Uterus (tissue), 3 donors: ENCODE measurements at regions not wholly inside any gene's neighbourhood (a gene's known extent, or its start where the extent isn't known, plus 50 kb on each side); places are given as distances from the start of the nearest gene placed in this dataset.

Experiments used
- DNase-seq, 2 donors: peaks; one replicate each; pipeline ENCODE4 v3.0.0-alpha.2; 2019 to 2020
- H3K27ac ChIP-seq, 2 donors: fragments of 200-600 bp; sonication (generic); 1 replicate in 1 of 2; 2 replicates in 1 of 2; pipeline ENCODE4 v1.5.1; 2016 to 2018
- H3K27me3 ChIP-seq, 2 donors: fragments of 200-600 bp; sonication (generic); one replicate each; pipeline ENCODE4 v1.5.1; 2018 to 2019; ENCODE audit warnings: control low read depth in 1 of 2
- H3K36me3 ChIP-seq, 2 donors: fragments of 200-600 bp; sonication (generic); one replicate each; pipeline ENCODE4 v1.5.1; 2019; ENCODE audit warnings: control low read depth in 1 of 2
- H3K4me1 ChIP-seq, 2 donors: fragments of 200-600 bp; sonication (generic); one replicate each; pipeline ENCODE4 v1.5.1; 2018 to 2019; ENCODE audit warnings: control low read depth in 1 of 2
- H3K4me3 ChIP-seq, 2 donors: fragments of 200-600 bp; sonication (generic); 1 replicate in 1 of 2; 2 replicates in 1 of 2; pipeline ENCODE4 v1.5.1; 2018 to 2019; ENCODE audit warnings: mild to moderate bottlenecking in 1 of 2
- H3K9me3 ChIP-seq, 2 donors: fragments of 200-600 bp; sonication (generic); one replicate each; pipeline ENCODE4 v1.5.1; 2019; ENCODE audit warnings: control low read depth in 1 of 2
- CTCF ChIP-seq, 4 experiments: fragments of 200-600 bp in 2 of 4; fragments of 450-650 bp in 2 of 4; sonication (generic) in 2 of 4; IDR thresholded peaks; one replicate each; pipeline ENCODE4 v1.5.1; 2016 to 2019; ENCODE audit warnings: antibody characterized with exemption in 4 of 4, mild to moderate bottlenecking in 2 of 4, moderate library complexity in 1 of 4
- POLR2A ChIP-seq, 2 donors: fragments of 450-650 bp; IDR thresholded peaks; one replicate each; pipeline ENCODE4 v1.6.1; 2016; ENCODE audit warnings: antibody characterized with exemption in 2 of 2, mild to moderate bottlenecking in 1 of 2, moderate library complexity in 1 of 2
- intact Hi-C: fragments of 100-400 bp; cut with DNase I; formaldehyde crosslinking; loops from one replicate; pipeline ENCODE4 v1.15.1; 2023; ENCODE audit warnings: low total_unique reads
- donor health status: DM: yes; HTN: yes; CAD: no.

- H3K36me3 ChIP-seq: no peaks in the 10 kb centered on the region
- H3K27me3 ChIP-seq: no peaks in the 10 kb centered on the region
- intact Hi-C loops: no loop called here
- no peaks in the 10 kb centered on the region for H3K9me3 ChIP-seq
- DNase-seq: no peak
- no peak overlapping the region for H3K27ac ChIP-seq
- TF ChIP-seq POLR2A (IDR thresholded peaks at IDR 0.05) (no peak), CTCF (IDR thresholded peaks at IDR 0.05) (no peak)
- H3K4me3 ChIP-seq: no peak overlapping the region
- H3K4me1 ChIP-seq: no peaks in the 10 kb centered on the region
Measured at GRCh38 chr14:97298331-97298730, 501.1 kb downstream of the VRK1 start.

DNA sequence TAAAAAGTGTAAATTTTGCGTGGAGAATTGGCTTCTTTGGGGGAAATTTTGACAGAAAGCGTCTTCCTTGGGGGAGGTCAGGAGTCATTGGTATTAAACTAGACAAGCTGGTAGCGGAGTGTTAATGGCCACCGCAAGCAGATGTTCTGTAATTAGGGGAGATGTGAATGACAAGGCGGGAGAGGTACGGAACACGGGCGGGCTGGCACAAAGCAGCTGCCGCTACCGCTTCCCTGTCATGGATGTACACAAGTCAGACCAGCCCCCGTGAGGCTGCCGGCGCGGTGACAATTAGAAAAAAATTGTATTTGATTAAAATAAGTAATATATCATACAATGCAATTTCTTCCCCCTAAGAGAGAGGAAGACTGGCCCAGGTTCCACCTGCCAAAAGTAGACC is 501.6 kb downstream of the VRK1 start:
- TF ChIP-seq POLR2A (IDR thresholded peaks at IDR 0.05) (no peak), CTCF (IDR thresholded peaks at IDR 0.05) (no peak)
- no peaks in the 10 kb centered on the region for H3K27me3 ChIP-seq
- intact Hi-C loops: no loop called here

GRCh38 chr14:97299661-97300060 is 502.5 kb downstream of the VRK1 start:
- no peaks in the 10 kb centered on the region for H3K27me3 ChIP-seq
- no peak overlapping the region for H3K4me3 ChIP-seq
- H3K9me3 ChIP-seq: no peaks in the 10 kb centered on the region
- H3K4me1 ChIP-seq: no peaks in the 10 kb centered on the region
- no peak for DNase-seq
- H3K36me3 ChIP-seq: no peaks in the 10 kb centered on the region
- no peak overlapping the region for H3K27ac ChIP-seq
- intact Hi-C loops: no loop called here
- no peak for TF ChIP-seq POLR2A (IDR thresholded peaks at IDR 0.05)
- TF ChIP-seq CTCF (IDR thresholded peaks at IDR 0.05): no peak

More for the DNA sequence above, 501.6 kb downstream of the VRK1 start:
- no peak for DNase-seq
- Histone ChIP-seq H3K36me3 (no peaks in the 10 kb centered on the region), H3K4me3 (no peak overlapping the region), H3K27ac (no peak overlapping the region), H3K9me3 (no peaks in the 10 kb centered on the region), H3K4me1 (no peaks in the 10 kb centered on the region)

DNA sequence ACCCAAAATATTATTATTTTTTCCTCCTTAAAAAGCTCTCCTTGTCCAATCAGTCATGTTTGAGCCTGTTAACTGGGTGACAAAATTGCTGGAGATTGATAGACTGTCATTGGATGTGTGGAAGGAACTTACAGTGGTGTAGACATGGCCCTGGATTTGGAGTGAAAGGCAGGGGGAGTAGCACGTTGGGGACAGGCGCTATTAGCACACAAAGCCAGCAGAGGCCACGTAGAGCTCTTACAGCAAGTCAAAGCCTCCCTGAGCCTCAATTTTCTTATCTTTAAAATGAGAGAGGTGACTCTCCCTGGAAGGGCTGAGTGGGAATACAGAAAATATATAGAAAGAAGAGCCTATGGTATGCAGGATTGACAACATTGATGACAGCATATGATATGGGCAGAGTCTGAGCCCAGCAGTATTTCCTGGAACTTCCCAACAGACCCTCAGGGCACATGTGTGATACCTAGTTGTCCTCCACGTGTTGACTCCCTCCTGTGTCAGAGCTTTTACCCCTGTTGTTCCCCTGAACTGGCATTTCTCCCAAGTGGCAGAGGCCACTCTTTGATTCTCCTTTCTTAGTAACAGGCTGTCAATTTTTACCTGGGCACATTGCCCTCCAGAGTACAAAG is 504.9 kb downstream of the VRK1 start:
- intact Hi-C loops: no loop called here
- TF ChIP-seq POLR2A (IDR thresholded peaks at IDR 0.05): no peak
- no peak for TF ChIP-seq CTCF (IDR thresholded peaks at IDR 0.05)
- Histone ChIP-seq H3K4me3 (no peak overlapping the region), H3K36me3 (no peaks in the 10 kb centered on the region), H3K27ac (no peak overlapping the region), H3K4me1 (no peaks in the 10 kb centered on the region), H3K9me3 (no peaks in the 10 kb centered on the region), H3K27me3 (no peaks in the 10 kb centered on the region)
- no peak for DNase-seq

GRCh38 chr14:97306133-97306759 is 509.1 kb downstream of the VRK1 start:
- H3K9me3 ChIP-seq: no peaks in the 10 kb centered on the region
- TF ChIP-seq POLR2A (IDR thresholded peaks at IDR 0.05): no peak
- no peak for TF ChIP-seq CTCF (IDR thresholded peaks at IDR 0.05)
- intact Hi-C loops: no loop called here
- H3K4me3 ChIP-seq: no peak overlapping the region
- DNase-seq: no peak
- H3K27me3 ChIP-seq: no peaks in the 10 kb centered on the region
- no peaks in the 10 kb centered on the region for H3K36me3 ChIP-seq
- no peaks in the 10 kb centered on the region for H3K4me1 ChIP-seq
- no peak overlapping the region for H3K27ac ChIP-seq
